T-cell (primary cell): ENCODE measurements at regions not wholly inside any gene's neighbourhood (a gene's known extent, or its start where the extent isn't known, plus 50 kb on each side); places are given as distances from the start of the nearest gene placed in this dataset.

ENCODE experiments used
- ATAC-seq, 4 experiments: fragments of 200-7000 bp in 3 of 4; fragments of 150-1000 bp in 1 of 4; cut with Tn5 transposase; replicated peaks in 1 of 4; 1 replicate in 3 of 4; 2 replicates in 1 of 4; pipeline ENCODE4 v1.10.0; 2021; ENCODE audit warnings: moderate library complexity in 3 of 4, mild to moderate bottlenecking in 2 of 4, moderate number of reproducible peaks in 1 of 4
- CTCF ChIA-PET, 2 donors: fragments of 300-600 bp; sonication (Branson Sonifier 250); formaldehyde crosslinking; loops; one replicate each; lab custom pipeline; 2022; ENCODE audit warnings: antibody characterized with exemption in 2 of 2; lab: Charles Lee
- POLR2A ChIA-PET, 2 donors: fragments of 300-600 bp; sonication (Branson Sonifier 250); formaldehyde crosslinking; loops; one replicate each; lab custom pipeline; 2022; ENCODE audit warnings: antibody characterized with exemption in 2 of 2; lab: Charles Lee
- DNase-seq, 35 experiments: peaks; one replicate each; pipeline versions ENCODE4 v3.0.0 to v3.0.0-alpha.2; 2013 to 2023
- H3K27ac ChIP-seq: one replicate; pipeline ENCODE4 v1.5.1; 2013; ENCODE audit warnings: low read length
- H3K27me3 ChIP-seq, 2 experiments: replicated peaks in 1 of 2; 1 replicate in 1 of 2; 2 replicates in 1 of 2; pipeline versions ENCODE4 v1.6.1 to v1.7.0; 2013; ENCODE audit warnings: low read length in 1 of 2, mixed read lengths in 1 of 2; ENCODE audit not compliant: control insufficient read depth in 2 of 2, insufficient read depth in 2 of 2; ENCODE audit errors: extremely low read depth in 1 of 2
- H3K36me3 ChIP-seq, 2 donors: 1 replicate in 1 of 2; 2 replicates in 1 of 2; pipeline versions ENCODE4 v1.6.1 to v1.7.0; 2013; ENCODE audit warnings: low read length in 1 of 2; ENCODE audit not compliant: control insufficient read depth in 2 of 2, insufficient read depth in 1 of 2; ENCODE audit errors: extremely low read depth in 1 of 2
- H3K4me1 ChIP-seq, 2 experiments: 1 replicate in 1 of 2; 2 replicates in 1 of 2; pipeline versions ENCODE4 v1.6.1 to v1.7.0; 2013; ENCODE audit warnings: low read length in 2 of 2, mixed read lengths in 1 of 2; ENCODE audit not compliant: insufficient read depth in 2 of 2, control insufficient read depth in 1 of 2; ENCODE audit errors: extremely low read depth in 1 of 2
- H3K4me3 ChIP-seq, 2 donors: 1 replicate in 1 of 2; 2 replicates in 1 of 2; pipeline versions ENCODE4 v1.5.1 to v1.7.0; 2013; ENCODE audit warnings: mild to moderate bottlenecking in 2 of 2, low read length in 1 of 2, moderate library complexity in 1 of 2; ENCODE audit not compliant: control insufficient read depth in 1 of 2; ENCODE audit errors: extremely low read depth in 1 of 2
- H3K9me3 ChIP-seq: 2 replicates; pipeline ENCODE4 v1.7.0; 2013
- H3K27ac Mint-ChIP-seq, 2 donors: one replicate each; pipeline ENCODE4 v1.8.0; 2020 to 2021; ENCODE audit warnings: mild to moderate bottlenecking in 2 of 2, mixed read lengths in 2 of 2
- H3K27me3 Mint-ChIP-seq, 2 donors: one replicate each; pipeline ENCODE4 v1.8.0; 2021 to 2022; ENCODE audit warnings: mixed read lengths in 2 of 2
- H3K36me3 Mint-ChIP-seq: one replicate; pipeline ENCODE4 v1.8.0; 2021; ENCODE audit warnings: mixed read lengths
- H3K4me1 Mint-ChIP-seq, 3 donors: one replicate each; pipeline ENCODE4 v1.8.0; 2020 to 2022; ENCODE audit warnings: mixed read lengths in 3 of 3, mild to moderate bottlenecking in 1 of 3
- H3K4me3 Mint-ChIP-seq, 3 donors: one replicate each; pipeline ENCODE4 v1.8.0; 2020 to 2022; ENCODE audit warnings: mild to moderate bottlenecking in 3 of 3, mixed read lengths in 3 of 3, moderate library complexity in 3 of 3
- H3K9me3 Mint-ChIP-seq, 3 donors: one replicate each; pipeline ENCODE4 v1.8.0; 2020 to 2022; ENCODE audit warnings: mixed read lengths in 3 of 3
- WGBS: methylation state at CpG from one replicate; pipeline ENCODE4 v1.1.5; 2013; ENCODE audit warnings: missing lambda C conversion rate; ENCODE audit not compliant: insufficient coverage; 5-methylcytosine and 5-hydroxymethylcytosine counted together

GRCh38 chr11:104510169-104510568, 346.2 kb upstream of the PDGFD start:
- ATAC-seq, result no peak
- H3K27me3 Mint-ChIP-seq, result peaks cover 4 to 7% of the 10 kb centered on the region in 2 donors
- no peak overlapping the region for H3K4me3 Mint-ChIP-seq
- no peaks in the 10 kb centered on the region for H3K4me1 ChIP-seq
- ChIA-PET CTCF (no interaction called here), POLR2A (no interaction called here)
- H3K27me3 ChIP-seq, result no peaks in the 10 kb centered on the region
- no peaks in the 10 kb centered on the region for H3K9me3 ChIP-seq
- H3K36me3 ChIP-seq, result no peaks in the 10 kb centered on the region
- H3K4me1 Mint-ChIP-seq, result no peaks in the 10 kb centered on the region
- H3K36me3 Mint-ChIP-seq, result no peaks in the 10 kb centered on the region
- no CpG with 5 or more reads among the region's 2 CpGs for WGBS
- H3K9me3 Mint-ChIP-seq, result no peaks in the 10 kb centered on the region
- H3K27ac Mint-ChIP-seq, result no peak overlapping the region
- no peak overlapping the region for H3K4me3 ChIP-seq
- DNase-seq, result no peak
- no peak overlapping the region for H3K27ac ChIP-seq

DNA sequence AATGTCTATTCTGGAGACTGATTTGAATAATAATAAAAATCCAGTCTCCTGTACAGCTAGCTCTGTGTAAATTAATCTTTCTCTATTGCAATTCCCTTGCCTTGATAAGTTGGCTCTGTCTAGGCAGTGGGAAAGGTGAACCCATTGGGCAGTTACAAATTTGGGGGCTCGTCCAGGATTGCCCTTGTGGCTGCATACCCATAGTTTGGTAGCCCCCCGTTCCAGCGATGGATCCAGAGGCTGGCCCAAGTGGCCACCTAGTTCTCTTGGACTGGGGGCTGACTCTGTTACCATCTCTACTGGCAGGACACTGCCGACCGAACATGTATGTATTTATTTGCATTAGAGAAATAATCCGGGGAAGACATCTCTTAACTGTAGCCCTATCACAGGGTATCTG, 326.2 kb upstream of the PDGFD start:
- ATAC-seq (no peak), DNase-seq (no peak)
- H3K9me3 ChIP-seq, result no peaks in the 10 kb centered on the region
- no peaks in the 10 kb centered on the region for H3K36me3 Mint-ChIP-seq
- ChIA-PET CTCF (no interaction called here), POLR2A (no interaction called here)
- no peaks in the 10 kb centered on the region for H3K4me1 Mint-ChIP-seq
- H3K4me3 ChIP-seq, result no peak overlapping the region
- H3K4me3 Mint-ChIP-seq, result no peak overlapping the region
- no peak overlapping the region for H3K27ac Mint-ChIP-seq
- no peaks in the 10 kb centered on the region for H3K4me1 ChIP-seq
- H3K27ac ChIP-seq, result no peak overlapping the region
- H3K27me3 Mint-ChIP-seq, result peaks cover 0 to 3% of the 10 kb centered on the region in 2 donors
- H3K27me3 ChIP-seq, result no peaks in the 10 kb centered on the region
- WGBS, result 76% methylated on average over 3 of the region's 6 CpGs
- H3K36me3 ChIP-seq, result no peaks in the 10 kb centered on the region
- peaks cover 13 to 28% (median 24%) of the 10 kb centered on the region in 3 donors for H3K9me3 Mint-ChIP-seq

GRCh38 chr11:104488561-104488960, 324.6 kb upstream of the PDGFD start:
- Histone ChIP-seq H3K4me1 (no peaks in the 10 kb centered on the region), H3K36me3 (no peaks in the 10 kb centered on the region), H3K4me3 (no peak overlapping the region), H3K27me3 (no peaks in the 10 kb centered on the region), H3K9me3 (no peaks in the 10 kb centered on the region), H3K27ac (no peak overlapping the region)
- H3K27me3 Mint-ChIP-seq, result peaks cover 0 to 3% of the 10 kb centered on the region in 2 donors
- H3K9me3 Mint-ChIP-seq, result peaks cover 13 to 28% (median 24%) of the 10 kb centered on the region in 3 donors
- H3K4me1 Mint-ChIP-seq, result no peaks in the 10 kb centered on the region
- POLR2A ChIA-PET, result interaction anchor here (0.6 to 0.7 kb wide), 4 partner anchors 28 to 1003 kb away, joined by 3 read pairs; no protein-coding TSS in a partner anchor
- ATAC-seq, result no peak
- H3K36me3 Mint-ChIP-seq, result no peaks in the 10 kb centered on the region
- H3K4me3 Mint-ChIP-seq, result no peak overlapping the region
- no peak overlapping the region for H3K27ac Mint-ChIP-seq
- DNase-seq, result no peak
- CTCF ChIA-PET, result no interaction called here
- WGBS, result no CpG with 5 or more reads among the region's 3 CpGs

DNA sequence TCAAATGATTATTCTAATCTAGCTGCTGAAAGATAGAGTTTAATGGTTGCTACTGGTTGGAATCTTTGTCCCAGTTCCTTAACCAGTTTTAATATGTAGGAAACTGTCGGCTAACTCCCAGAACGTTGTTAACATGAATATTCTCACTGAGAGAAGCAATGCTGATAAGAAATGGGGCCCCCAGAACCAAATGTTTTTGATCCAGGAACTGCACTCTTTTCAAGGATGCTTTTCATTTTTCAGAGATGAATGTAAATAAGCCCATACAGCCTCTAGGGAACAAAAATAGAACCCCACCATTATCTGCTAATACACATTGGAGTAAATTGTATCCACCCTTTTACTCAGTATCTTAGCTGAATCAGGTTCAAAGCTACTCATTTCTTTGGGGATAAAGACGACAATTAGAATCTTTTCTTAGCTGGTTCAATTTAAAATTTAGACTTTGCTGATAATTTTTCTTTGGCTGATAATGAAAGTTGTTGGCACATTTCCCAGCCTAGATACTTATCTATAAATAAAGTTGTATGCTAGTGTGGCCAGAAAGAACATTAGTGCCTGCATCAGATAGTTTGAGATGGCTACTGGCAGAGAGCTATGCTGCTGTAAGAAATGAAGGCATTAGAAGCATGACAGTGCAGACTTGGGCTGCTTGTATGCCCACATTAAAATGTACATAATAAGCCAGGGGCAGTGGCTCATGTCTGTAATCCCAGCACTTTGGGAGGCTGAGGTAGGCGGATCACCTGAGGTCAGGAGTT, 323.3 kb upstream of the PDGFD start:
- DNase-seq, result no peak
- Mint-ChIP-seq H3K9me3 (peaks cover 16 to 39% (median 28%) of the 10 kb centered on the region in 3 donors), H3K27ac (no peak overlapping the region), H3K27me3 (peaks cover 0 to 3% of the 10 kb centered on the region in 2 donors), H3K4me3 (no peak overlapping the region), H3K36me3 (no peaks in the 10 kb centered on the region), H3K4me1 (no peaks in the 10 kb centered on the region)
- ChIA-PET CTCF (no interaction called here), POLR2A (no interaction called here)
- Histone ChIP-seq H3K9me3 (no peaks in the 10 kb centered on the region), H3K27me3 (no peaks in the 10 kb centered on the region), H3K4me3 (no peak overlapping the region), H3K27ac (no peak overlapping the region), H3K36me3 (no peaks in the 10 kb centered on the region), H3K4me1 (no peaks in the 10 kb centered on the region)
- ATAC-seq, result no peak
- 62% methylated on average over 2 of the region's 4 CpGs for WGBS

- no peak for DNase-seq
- WGBS, result no CpG with 5 or more reads among the region's 4 CpGs
- Histone ChIP-seq H3K27me3 (no peaks in the 10 kb centered on the region), H3K4me1 (no peaks in the 10 kb centered on the region), H3K27ac (no peak overlapping the region), H3K4me3 (no peak overlapping the region), H3K36me3 (no peaks in the 10 kb centered on the region), H3K9me3 (no peaks in the 10 kb centered on the region)
- Mint-ChIP-seq H3K27ac (no peak overlapping the region), H3K9me3 (peaks cover 13 to 36% (median 20%) of the 10 kb centered on the region in 3 donors), H3K4me3 (no peak overlapping the region), H3K27me3 (peaks cover 0 to 3% of the 10 kb centered on the region in 2 donors), H3K4me1 (no peaks in the 10 kb centered on the region), H3K36me3 (no peaks in the 10 kb centered on the region)
- ChIA-PET CTCF (no interaction called here), POLR2A (no interaction called here)
- ATAC-seq, result no peak
Measured at GRCh38 chr11:104484804-104485554, 321.0 kb upstream of the PDGFD start.

GRCh38 chr11:104476898-104477297, 313.0 kb upstream of the PDGFD start:
- H3K27ac Mint-ChIP-seq, result no peak overlapping the region
- Histone ChIP-seq H3K27ac (no peak overlapping the region), H3K9me3 (no peaks in the 10 kb centered on the region), H3K36me3 (no peaks in the 10 kb centered on the region), H3K27me3 (no peaks in the 10 kb centered on the region), H3K4me3 (no peak overlapping the region), H3K4me1 (no peaks in the 10 kb centered on the region)
- peaks cover 0 to 11% (median 4%) of the 10 kb centered on the region in 3 donors for H3K9me3 Mint-ChIP-seq
- no peaks in the 10 kb centered on the region for H3K4me1 Mint-ChIP-seq
- H3K4me3 Mint-ChIP-seq, result no peak overlapping the region
- ChIA-PET CTCF (no interaction called here), POLR2A (no interaction called here)
- peaks cover 2 to 12% of the 10 kb centered on the region in 2 donors for H3K27me3 Mint-ChIP-seq
- DNase-seq, result no peak
- no peak for ATAC-seq
- no peaks in the 10 kb centered on the region for H3K36me3 Mint-ChIP-seq
- WGBS, result 80% methylated on average over 1 of the region's 2 CpGs
